ENCODE measurements at regions not wholly inside any gene's neighbourhood (a gene's known extent, or its start where the extent isn't known, plus 50 kb on each side); places are given as distances from the start of the nearest gene placed in this dataset.
"Not testable (repeated sequence)": the region's sequence is repeated elsewhere in the genome, so short reads cannot be mapped to it uniquely, and the experiment has no call there.

- DNase-seq (ENCODE audit: low spot score): no peak
These were observed 175.2 kb downstream of the TMEM200C start for GRCh38 chr18:5720132-5720531.

GRCh38 chr18:5717256-5717655 lies 173.5 kb upstream of the EPB41L3 start:
- no peak for DNase-seq (ENCODE audit: low spot score)

GRCh38 chr18:5710676-5711075 lies 166.9 kb upstream of the EPB41L3 start:
- no peak for DNase-seq (ENCODE audit: low spot score)

- no peak for DNase-seq (ENCODE audit: low spot score)
These were observed 166.4 kb upstream of the EPB41L3 start for GRCh38 chr18:5710235-5710634.

- no peak for DNase-seq (ENCODE audit: low spot score)
These were observed 165.8 kb upstream of the EPB41L3 start for GRCh38 chr18:5709476-5710095.

GRCh38 chr18:5707586-5707985 lies 163.8 kb upstream of the EPB41L3 start:
- DNase-seq (ENCODE audit: low spot score): no peak

GRCh38 chr18:5705393-5705792 lies 161.6 kb upstream of the EPB41L3 start:
- DNase-seq (ENCODE audit: low spot score): no peak

GRCh38 chr18:5704847-5705246 lies 161.1 kb upstream of the EPB41L3 start:
- DNase-seq (ENCODE audit: low spot score): no peak

- DNase-seq (ENCODE audit: low spot score): not testable (repeated sequence)
These were observed 158.2 kb upstream of the EPB41L3 start for GRCh38 chr18:5702016-5702415.

GRCh38 chr18:5693699-5694294 lies 150.0 kb upstream of the EPB41L3 start:
- DNase-seq (ENCODE audit: low spot score): no peak

GRCh38 chr18:5678779-5679406 lies 135.1 kb upstream of the EPB41L3 start:
- DNase-seq (ENCODE audit: low spot score): no peak

- DNase-seq (ENCODE audit: low spot score): no peak
These were observed 134.5 kb upstream of the EPB41L3 start for GRCh38 chr18:5678278-5678677.

- DNase-seq (ENCODE audit: low spot score): no peak
These were observed 129.8 kb upstream of the EPB41L3 start for GRCh38 chr18:5673616-5674015.

- no peak for DNase-seq (ENCODE audit: low spot score)
These were observed 125.8 kb upstream of the EPB41L3 start for GRCh38 chr18:5669585-5669984.

- DNase-seq (ENCODE audit: low spot score): no peak
These were observed 124.4 kb upstream of the EPB41L3 start for GRCh38 chr18:5668087-5668715.

GRCh38 chr18:5667356-5667755 lies 123.6 kb upstream of the EPB41L3 start:
- DNase-seq (ENCODE audit: low spot score): no peak

- DNase-seq (ENCODE audit: low spot score): no peak
These were observed 118.8 kb upstream of the EPB41L3 start for GRCh38 chr18:5662586-5663090.

GRCh38 chr18:5661179-5661578 lies 117.4 kb upstream of the EPB41L3 start:
- no peak for DNase-seq (ENCODE audit: low spot score)

GRCh38 chr18:5653802-5654201 lies 110.0 kb upstream of the EPB41L3 start:
- DNase-seq (ENCODE audit: low spot score): no peak

GRCh38 chr18:5651736-5652135 lies 107.9 kb upstream of the EPB41L3 start:
- DNase-seq (ENCODE audit: low spot score): no peak

- DNase-seq (ENCODE audit: low spot score): no peak
These were observed 105.6 kb upstream of the EPB41L3 start for GRCh38 chr18:5649439-5649838.

- no peak for DNase-seq (ENCODE audit: low spot score)
These were observed 102.9 kb upstream of the EPB41L3 start for GRCh38 chr18:5646739-5647138.

- no peak for DNase-seq (ENCODE audit: low spot score)
These were observed 99.5 kb upstream of the EPB41L3 start for GRCh38 chr18:5643288-5643687.

Measured in kidney capillary endothelial cell (primary cell).